ENCODE measurements at regions not wholly inside any gene's neighbourhood (a gene's known extent, or its start where the extent isn't known, plus 50 kb on each side); places are given as distances from the start of the nearest gene placed in this dataset.

- no peaks in the 10 kb centered on the region for H3K4me1 ChIP-seq (ENCODE audit: control insufficient read depth, insufficient read depth, low read length)
- no peak overlapping the region for H3K4me2 ChIP-seq (ENCODE audit: low read length)
- no peaks in the 10 kb centered on the region for H3K9me3 ChIP-seq (replicated peaks; ENCODE audit: low read length)
- H3K4me3 ChIP-seq (ENCODE audit: low read length), result no peak overlapping the region
- no peaks in the 10 kb centered on the region for H3K27me3 ChIP-seq (ENCODE audit: control insufficient read depth, insufficient read depth, low read length)
- H3K9ac ChIP-seq (ENCODE audit: low read depth, low read length), result no peak overlapping the region
- H3K36me3 ChIP-seq (ENCODE audit: insufficient read depth, low read length), result no peaks in the 10 kb centered on the region
Observed at GRCh38 chr6:10268111-10268510, 146.8 kb downstream of the TFAP2A start.

- Histone ChIP-seq H3K36me3 (ENCODE audit: insufficient read depth, low read length) (no peaks in the 10 kb centered on the region), H3K4me1 (ENCODE audit: control insufficient read depth, insufficient read depth, low read length) (no peaks in the 10 kb centered on the region), H3K9me3 (replicated peaks; ENCODE audit: low read length) (no peaks in the 10 kb centered on the region), H3K4me2 (ENCODE audit: low read length) (no peak overlapping the region), H3K4me3 (ENCODE audit: low read length) (no peak overlapping the region), H3K9ac (ENCODE audit: low read depth, low read length) (no peak overlapping the region), H3K27me3 (ENCODE audit: control insufficient read depth, insufficient read depth, low read length) (no peaks in the 10 kb centered on the region)
Observed at GRCh38 chr6:10266462-10266861, 148.4 kb downstream of the TFAP2A start.

- Histone ChIP-seq H3K27me3 (ENCODE audit: control insufficient read depth, insufficient read depth, low read length) (no peaks in the 10 kb centered on the region), H3K4me2 (ENCODE audit: low read length) (no peak overlapping the region), H3K9me3 (replicated peaks; ENCODE audit: low read length) (peaks cover 1% of the 10 kb centered on the region), H3K36me3 (ENCODE audit: insufficient read depth, low read length) (no peaks in the 10 kb centered on the region), H3K4me1 (ENCODE audit: control insufficient read depth, insufficient read depth, low read length) (no peaks in the 10 kb centered on the region), H3K4me3 (ENCODE audit: low read length) (no peak overlapping the region), H3K9ac (ENCODE audit: low read depth, low read length) (no peak overlapping the region)
Observed at GRCh38 chr6:10266061-10266460, 148.8 kb downstream of the TFAP2A start.

GRCh38 chr6:10262505-10262904 lies 152.4 kb downstream of the TFAP2A start:
- Histone ChIP-seq H3K4me3 (ENCODE audit: low read length) (no peak overlapping the region), H3K4me1 (ENCODE audit: control insufficient read depth, insufficient read depth, low read length) (no peaks in the 10 kb centered on the region), H3K9me3 (replicated peaks; ENCODE audit: low read length) (peaks cover 4% of the 10 kb centered on the region), H3K36me3 (ENCODE audit: insufficient read depth, low read length) (no peaks in the 10 kb centered on the region), H3K27me3 (ENCODE audit: control insufficient read depth, insufficient read depth, low read length) (no peaks in the 10 kb centered on the region), H3K4me2 (ENCODE audit: low read length) (no peak overlapping the region), H3K9ac (ENCODE audit: low read depth, low read length) (no peak overlapping the region)

- Histone ChIP-seq H3K9me3 (replicated peaks; ENCODE audit: low read length) (peaks cover 4% of the 10 kb centered on the region), H3K27me3 (ENCODE audit: control insufficient read depth, insufficient read depth, low read length) (no peaks in the 10 kb centered on the region), H3K4me1 (ENCODE audit: control insufficient read depth, insufficient read depth, low read length) (no peaks in the 10 kb centered on the region), H3K36me3 (ENCODE audit: insufficient read depth, low read length) (no peaks in the 10 kb centered on the region), H3K9ac (ENCODE audit: low read depth, low read length) (no peak overlapping the region), H3K4me2 (ENCODE audit: low read length) (no peak overlapping the region), H3K4me3 (ENCODE audit: low read length) (no peak overlapping the region)
Observed at GRCh38 chr6:10259671-10260070, 155.2 kb downstream of the TFAP2A start.

- H3K27me3 ChIP-seq (ENCODE audit: control insufficient read depth, insufficient read depth, low read length), result no peaks in the 10 kb centered on the region
- H3K9ac ChIP-seq (ENCODE audit: low read depth, low read length), result no peak overlapping the region
- H3K9me3 ChIP-seq (replicated peaks; ENCODE audit: low read length), result peaks cover 4% of the 10 kb centered on the region
- no peaks in the 10 kb centered on the region for H3K4me1 ChIP-seq (ENCODE audit: control insufficient read depth, insufficient read depth, low read length)
- no peak overlapping the region for H3K4me2 ChIP-seq (ENCODE audit: low read length)
- no peaks in the 10 kb centered on the region for H3K36me3 ChIP-seq (ENCODE audit: insufficient read depth, low read length)
- no peak overlapping the region for H3K4me3 ChIP-seq (ENCODE audit: low read length)
Observed at GRCh38 chr6:10258341-10258740, 156.5 kb downstream of the TFAP2A start.

GRCh38 chr6:10256113-10256690 lies 158.7 kb downstream of the TFAP2A start:
- peaks cover 4% of the 10 kb centered on the region for H3K9me3 ChIP-seq (replicated peaks; ENCODE audit: low read length)

GRCh38 chr6:10250655-10251220 lies 164.1 kb downstream of the TFAP2A start:
- Histone ChIP-seq H3K4me2 (ENCODE audit: low read length) (no peak overlapping the region), H3K36me3 (ENCODE audit: insufficient read depth, low read length) (no peaks in the 10 kb centered on the region), H3K9ac (ENCODE audit: low read depth, low read length) (no peak overlapping the region), H3K4me3 (ENCODE audit: low read length) (no peak overlapping the region), H3K27me3 (ENCODE audit: control insufficient read depth, insufficient read depth, low read length) (no peaks in the 10 kb centered on the region), H3K4me1 (ENCODE audit: control insufficient read depth, insufficient read depth, low read length) (no peaks in the 10 kb centered on the region), H3K9me3 (replicated peaks; ENCODE audit: low read length) (peaks cover 12% of the 10 kb centered on the region)

More at GRCh38 chr6:10256113-10256690, 158.7 kb downstream of the TFAP2A start:
- H3K4me3 ChIP-seq (ENCODE audit: low read length), result no peak overlapping the region
- no peaks in the 10 kb centered on the region for H3K27me3 ChIP-seq (ENCODE audit: control insufficient read depth, insufficient read depth, low read length)
- no peak overlapping the region for H3K9ac ChIP-seq (ENCODE audit: low read depth, low read length)
- H3K4me2 ChIP-seq (ENCODE audit: low read length), result no peak overlapping the region
- H3K36me3 ChIP-seq (ENCODE audit: insufficient read depth, low read length), result no peaks in the 10 kb centered on the region
- no peaks in the 10 kb centered on the region for H3K4me1 ChIP-seq (ENCODE audit: control insufficient read depth, insufficient read depth, low read length)

- Histone ChIP-seq H3K4me2 (ENCODE audit: low read length) (no peak overlapping the region), H3K4me3 (ENCODE audit: low read length) (no peak overlapping the region), H3K9ac (ENCODE audit: low read depth, low read length) (no peak overlapping the region), H3K27me3 (ENCODE audit: control insufficient read depth, insufficient read depth, low read length) (no peaks in the 10 kb centered on the region), H3K9me3 (replicated peaks; ENCODE audit: low read length) (peaks cover 12% of the 10 kb centered on the region), H3K36me3 (ENCODE audit: insufficient read depth, low read length) (no peaks in the 10 kb centered on the region), H3K4me1 (ENCODE audit: control insufficient read depth, insufficient read depth, low read length) (no peaks in the 10 kb centered on the region)
Observed at GRCh38 chr6:10248378-10248843, 166.5 kb downstream of the TFAP2A start.

GRCh38 chr6:10237298-10238038 lies 177.4 kb downstream of the TFAP2A start:
- H3K27me3 ChIP-seq (ENCODE audit: control insufficient read depth, insufficient read depth, low read length), result no peaks in the 10 kb centered on the region
- H3K9me3 ChIP-seq (replicated peaks; ENCODE audit: low read length), result peaks cover 7% of the 10 kb centered on the region
- H3K4me1 ChIP-seq (ENCODE audit: control insufficient read depth, insufficient read depth, low read length), result no peaks in the 10 kb centered on the region
- no peaks in the 10 kb centered on the region for H3K36me3 ChIP-seq (ENCODE audit: insufficient read depth, low read length)
- no peak overlapping the region for H3K4me2 ChIP-seq (ENCODE audit: low read length)
- H3K4me3 ChIP-seq (ENCODE audit: low read length), result no peak overlapping the region
- no peak overlapping the region for H3K9ac ChIP-seq (ENCODE audit: low read depth, low read length)

- Histone ChIP-seq H3K9ac (ENCODE audit: low read depth, low read length) (no peak overlapping the region), H3K27me3 (ENCODE audit: control insufficient read depth, insufficient read depth, low read length) (no peaks in the 10 kb centered on the region), H3K4me3 (ENCODE audit: low read length) (no peak overlapping the region), H3K9me3 (replicated peaks; ENCODE audit: low read length) (no peaks in the 10 kb centered on the region), H3K36me3 (ENCODE audit: insufficient read depth, low read length) (no peaks in the 10 kb centered on the region), H3K4me2 (ENCODE audit: low read length) (no peak overlapping the region), H3K4me1 (ENCODE audit: control insufficient read depth, insufficient read depth, low read length) (no peaks in the 10 kb centered on the region)
Observed at GRCh38 chr6:10235344-10235743, 179.5 kb downstream of the TFAP2A start.

Measured in skeletal muscle satellite cell (primary cell).